ENCODE measurements at regions not wholly inside any gene's neighbourhood (a gene's known extent, or its start where the extent isn't known, plus 50 kb on each side); places are given as distances from the start of the nearest gene placed in this dataset.

DNA sequence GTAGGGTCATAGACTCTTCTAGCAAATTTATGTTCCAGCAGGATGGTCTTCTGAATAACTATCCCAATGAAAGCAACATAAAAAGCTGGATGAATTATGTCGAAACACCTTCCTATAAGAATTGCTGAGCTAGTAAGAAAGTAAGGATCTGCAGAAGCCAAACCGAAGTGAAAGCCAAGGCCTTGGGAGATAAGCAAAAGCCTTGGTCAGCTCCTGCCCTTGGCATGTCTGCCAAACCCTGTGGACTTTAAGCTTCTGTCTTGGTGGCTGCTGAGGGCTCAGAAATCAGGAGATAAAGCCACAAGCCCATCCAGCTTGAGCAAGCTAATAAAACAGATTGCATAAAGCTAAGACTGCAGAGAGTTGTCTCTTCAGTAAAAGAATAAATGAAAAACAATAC lies 81.2 kb upstream of the KCND3 start:
- no peak for TF ChIP-seq CTCF (IDR thresholded peaks at IDR 0.05 in 2 of 3, conservative IDR thresholded peaks at IDR 0.05 in 1 of 3; ENCODE audit: control insufficient read depth in 2 of 3, extremely low read depth in 1 of 3, insufficient read depth in 1 of 3, low read depth in 3 of 3, low read length in 3 of 3)
- no peak for TF ChIP-seq RCOR1 (conservative IDR thresholded peaks at IDR 0.05; ENCODE audit: low read depth, low read length)
- no peak for TF ChIP-seq RAD51 (IDR thresholded peaks at IDR 0.05)
- TF ChIP-seq YY1 (IDR thresholded peaks at IDR 0.05; ENCODE audit: low read depth, low read length) = no peak
- TF ChIP-seq EP300 (IDR thresholded peaks at IDR 0.05; ENCODE audit: borderline replicate concordance in 1 of 2, control insufficient read depth in 1 of 2, low read depth in 2 of 2, low read length in 2 of 2) = no peak
- no peak for TF ChIP-seq SMC3 (IDR thresholded peaks at IDR 0.05; ENCODE audit: borderline replicate concordance, low read length)
- TF ChIP-seq, protein P1, sequence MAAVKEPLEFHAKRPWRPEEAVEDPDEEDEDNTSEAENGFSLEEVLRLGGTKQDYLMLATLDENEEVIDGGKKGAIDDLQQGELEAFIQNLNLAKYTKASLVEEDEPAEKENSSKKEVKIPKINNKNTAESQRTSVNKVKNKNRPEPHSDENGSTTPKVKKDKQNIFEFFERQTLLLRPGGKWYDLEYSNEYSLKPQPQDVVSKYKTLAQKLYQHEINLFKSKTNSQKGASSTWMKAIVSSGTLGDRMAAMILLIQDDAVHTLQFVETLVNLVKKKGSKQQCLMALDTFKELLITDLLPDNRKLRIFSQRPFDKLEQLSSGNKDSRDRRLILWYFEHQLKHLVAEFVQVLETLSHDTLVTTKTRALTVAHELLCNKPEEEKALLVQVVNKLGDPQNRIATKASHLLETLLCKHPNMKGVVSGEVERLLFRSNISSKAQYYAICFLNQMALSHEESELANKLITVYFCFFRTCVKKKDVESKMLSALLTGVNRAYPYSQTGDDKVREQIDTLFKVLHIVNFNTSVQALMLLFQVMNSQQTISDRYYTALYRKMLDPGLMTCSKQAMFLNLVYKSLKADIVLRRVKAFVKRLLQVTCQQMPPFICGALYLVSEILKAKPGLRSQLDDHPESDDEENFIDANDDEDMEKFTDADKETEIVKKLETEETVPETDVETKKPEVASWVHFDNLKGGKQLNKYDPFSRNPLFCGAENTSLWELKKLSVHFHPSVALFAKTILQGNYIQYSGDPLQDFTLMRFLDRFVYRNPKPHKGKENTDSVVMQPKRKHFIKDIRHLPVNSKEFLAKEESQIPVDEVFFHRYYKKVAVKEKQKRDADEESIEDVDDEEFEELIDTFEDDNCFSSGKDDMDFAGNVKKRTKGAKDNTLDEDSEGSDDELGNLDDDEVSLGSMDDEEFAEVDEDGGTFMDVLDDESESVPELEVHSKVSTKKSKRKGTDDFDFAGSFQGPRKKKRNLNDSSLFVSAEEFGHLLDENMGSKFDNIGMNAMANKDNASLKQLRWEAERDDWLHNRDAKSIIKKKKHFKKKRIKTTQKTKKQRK (IDR thresholded peaks at IDR 0.05; ENCODE audit: low read depth, low read length) = no peak
- TF ChIP-seq, protein P2, sequence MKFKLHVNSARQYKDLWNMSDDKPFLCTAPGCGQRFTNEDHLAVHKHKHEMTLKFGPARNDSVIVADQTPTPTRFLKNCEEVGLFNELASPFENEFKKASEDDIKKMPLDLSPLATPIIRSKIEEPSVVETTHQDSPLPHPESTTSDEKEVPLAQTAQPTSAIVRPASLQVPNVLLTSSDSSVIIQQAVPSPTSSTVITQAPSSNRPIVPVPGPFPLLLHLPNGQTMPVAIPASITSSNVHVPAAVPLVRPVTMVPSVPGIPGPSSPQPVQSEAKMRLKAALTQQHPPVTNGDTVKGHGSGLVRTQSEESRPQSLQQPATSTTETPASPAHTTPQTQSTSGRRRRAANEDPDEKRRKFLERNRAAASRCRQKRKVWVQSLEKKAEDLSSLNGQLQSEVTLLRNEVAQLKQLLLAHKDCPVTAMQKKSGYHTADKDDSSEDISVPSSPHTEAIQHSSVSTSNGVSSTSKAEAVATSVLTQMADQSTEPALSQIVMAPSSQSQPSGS (IDR thresholded peaks at IDR 0.05; ENCODE audit: low read length) = no peak
- no peak for TF ChIP-seq MAX (IDR thresholded peaks at IDR 0.05; ENCODE audit: low read depth, low read length)
- no peak for TF ChIP-seq SIN3A (IDR thresholded peaks at IDR 0.05; ENCODE audit: low read depth, low read length)
- TF ChIP-seq, protein P3, sequence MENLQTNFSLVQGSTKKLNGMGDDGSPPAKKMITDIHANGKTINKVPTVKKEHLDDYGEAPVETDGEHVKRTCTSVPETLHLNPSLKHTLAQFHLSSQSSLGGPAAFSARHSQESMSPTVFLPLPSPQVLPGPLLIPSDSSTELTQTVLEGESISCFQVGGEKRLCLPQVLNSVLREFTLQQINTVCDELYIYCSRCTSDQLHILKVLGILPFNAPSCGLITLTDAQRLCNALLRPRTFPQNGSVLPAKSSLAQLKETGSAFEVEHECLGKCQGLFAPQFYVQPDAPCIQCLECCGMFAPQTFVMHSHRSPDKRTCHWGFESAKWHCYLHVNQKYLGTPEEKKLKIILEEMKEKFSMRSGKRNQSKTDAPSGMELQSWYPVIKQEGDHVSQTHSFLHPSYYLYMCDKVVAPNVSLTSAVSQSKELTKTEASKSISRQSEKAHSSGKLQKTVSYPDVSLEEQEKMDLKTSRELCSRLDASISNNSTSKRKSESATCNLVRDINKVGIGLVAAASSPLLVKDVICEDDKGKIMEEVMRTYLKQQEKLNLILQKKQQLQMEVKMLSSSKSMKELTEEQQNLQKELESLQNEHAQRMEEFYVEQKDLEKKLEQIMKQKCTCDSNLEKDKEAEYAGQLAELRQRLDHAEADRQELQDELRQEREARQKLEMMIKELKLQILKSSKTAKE (IDR thresholded peaks at IDR 0.05; ENCODE audit: low read depth, poor library complexity, severe bottlenecking) = no peak
- TF ChIP-seq SPI1 (IDR thresholded peaks at IDR 0.05; ENCODE audit: borderline replicate concordance, insufficient read depth, low read depth, low read length) = no peak
- TF ChIP-seq SIX5 (IDR thresholded peaks at IDR 0.05; ENCODE audit: low read depth, low read length, severe bottlenecking) = no peak

All from GM12878 (cell line).